Left hindlimb (tissue), 1 donor: ENCODE measurements at regions not wholly inside any gene's neighbourhood (a gene's known extent, or its start where the extent isn't known, plus 50 kb on each side); places are given as distances from the start of the nearest gene placed in this dataset.

ENCODE experiments used
- DNase-seq: peaks from one replicate; pipeline ENCODE4 v3.0.0-alpha.2; 2018

- peak; percentile 40 for DNase-seq
These were observed 72.4 kb upstream of the GPC1 start for GRCh38 chr2:240362826-240363745.

GRCh38 chr2:240363746-240364581 is 71.5 kb upstream of the GPC1 start:
- peak; percentile 41 for DNase-seq

GRCh38 chr2:240364582-240364960 is 70.9 kb upstream of the GPC1 start:
- DNase-seq: peak; percentile 67

GRCh38 chr2:240364961-240365775 is 70.3 kb upstream of the GPC1 start:
- peak; percentile 74 for DNase-seq

GRCh38 chr2:240365971-240366471 is 69.4 kb upstream of the GPC1 start:
- peak; percentile 50 for DNase-seq

- no peak for DNase-seq
These were observed 68.6 kb upstream of the GPC1 start for GRCh38 chr2:240366901-240367300.

GRCh38 chr2:240367721-240368120 is 67.7 kb upstream of the GPC1 start:
- no peak for DNase-seq

- DNase-seq: no peak
These were observed 66.6 kb upstream of the GPC1 start for GRCh38 chr2:240368781-240369331.

- DNase-seq: no peak
These were observed 66.1 kb upstream of the GPC1 start for GRCh38 chr2:240369335-240369734.

GRCh38 chr2:240369801-240370585 is 65.5 kb upstream of the GPC1 start:
- DNase-seq: peak; percentile 96

GRCh38 chr2:240371129-240372000 is 64.1 kb upstream of the GPC1 start:
- DNase-seq: no peak

- peak; percentile 66 for DNase-seq
These were observed 63.4 kb upstream of the GPC1 start for GRCh38 chr2:240372101-240372500.

- no peak for DNase-seq
These were observed 62.1 kb upstream of the GPC1 start for GRCh38 chr2:240373289-240373885.

- DNase-seq: peak; percentile 80
These were observed 61.2 kb upstream of the GPC1 start for GRCh38 chr2:240374085-240374907.

GRCh38 chr2:240375024-240375645 is 60.3 kb upstream of the GPC1 start:
- peak; percentile 3 for DNase-seq

GRCh38 chr2:240376739-240377138 is 58.7 kb upstream of the GPC1 start:
- no peak for DNase-seq

GRCh38 chr2:240377366-240377765 is 58.1 kb upstream of the GPC1 start:
- DNase-seq: no peak

GRCh38 chr2:240379089-240379636 is 56.3 kb upstream of the GPC1 start:
- DNase-seq: peak; percentile 4
